Suprapubic skin (tissue), 4 donors: ENCODE measurements at regions not wholly inside any gene's neighbourhood (a gene's known extent, or its start where the extent isn't known, plus 50 kb on each side); places are given as distances from the start of the nearest gene placed in this dataset.

Experiments
- DNase-seq, 2 donors: peaks; one replicate each; pipeline ENCODE4 v3.0.0-alpha.2; 2019; ENCODE audit warnings: low spot score in 2 of 2
- H3K27ac ChIP-seq: fragments of 200-600 bp; sonication (generic); one replicate; pipeline ENCODE4 v1.5.1; 2019
- H3K27me3 ChIP-seq: fragments of 200-600 bp; sonication (generic); one replicate; pipeline ENCODE4 v1.5.1; 2019
- H3K36me3 ChIP-seq: fragments of 200-600 bp; sonication (generic); one replicate; pipeline ENCODE4 v1.5.1; 2019
- H3K4me1 ChIP-seq: fragments of 200-600 bp; sonication (generic); one replicate; pipeline ENCODE4 v1.5.1; 2019
- H3K4me3 ChIP-seq: fragments of 200-600 bp; sonication (generic); one replicate; pipeline ENCODE4 v1.5.1; 2019; ENCODE audit warnings: mild to moderate bottlenecking
- H3K9me3 ChIP-seq: fragments of 200-600 bp; sonication (generic); one replicate; pipeline ENCODE4 v1.5.1; 2019
- CTCF ChIP-seq, 2 donors: fragments of 200-600 bp in 1 of 2; fragments of 450-650 bp in 1 of 2; sonication (generic) in 1 of 2; IDR thresholded peaks; one replicate each; pipeline ENCODE4 v1.5.1; 2016 to 2019; ENCODE audit warnings: antibody characterized with exemption in 2 of 2, mild to moderate bottlenecking in 1 of 2, moderate library complexity in 1 of 2
- EP300 ChIP-seq: sonication (generic); formaldehyde crosslinking; IDR thresholded peaks from one replicate; pipeline ENCODE4 v1.6.1; 2017; ENCODE audit warnings: antibody characterized with exemption
- POLR2A ChIP-seq, 2 donors: fragments of 450-650 bp; IDR thresholded peaks; one replicate each; pipeline ENCODE4 v1.6.1; 2017; ENCODE audit warnings: antibody characterized with exemption in 2 of 2, mild to moderate bottlenecking in 2 of 2, moderate library complexity in 2 of 2
- POLR2AphosphoS5 ChIP-seq, 3 donors: sonication (generic); formaldehyde crosslinking; IDR thresholded peaks; one replicate each; pipeline ENCODE4 v1.6.1; 2017; ENCODE audit warnings: antibody characterized with exemption in 3 of 3
- WGBS: methylation state at CpG from one replicate; pipeline ENCODE4 v1.1.5; 2018; 5-methylcytosine and 5-hydroxymethylcytosine counted together

GRCh38 chr3:152208439-152208838, 60.3 kb upstream of the MBNL1 start:
- DNase-seq = no peak
- H3K9me3 ChIP-seq = no peaks in the 10 kb centered on the region
- H3K27me3 ChIP-seq = no peaks in the 10 kb centered on the region
- no peak overlapping the region for H3K4me3 ChIP-seq
- peaks cover 16% of the 10 kb centered on the region for H3K4me1 ChIP-seq
- H3K27ac ChIP-seq = no peak overlapping the region
- 89% methylated on average over 2 of the region's 2 CpGs for WGBS
- TF ChIP-seq CTCF (IDR thresholded peaks at IDR 0.05) = no peak
- TF ChIP-seq EP300 = no peak
- TF ChIP-seq POLR2AphosphoS5 (IDR thresholded peaks at IDR 0.05) = no peak
- TF ChIP-seq POLR2A (IDR thresholded peaks at IDR 0.05) = no peak
- H3K36me3 ChIP-seq = no peaks in the 10 kb centered on the region

DNA sequence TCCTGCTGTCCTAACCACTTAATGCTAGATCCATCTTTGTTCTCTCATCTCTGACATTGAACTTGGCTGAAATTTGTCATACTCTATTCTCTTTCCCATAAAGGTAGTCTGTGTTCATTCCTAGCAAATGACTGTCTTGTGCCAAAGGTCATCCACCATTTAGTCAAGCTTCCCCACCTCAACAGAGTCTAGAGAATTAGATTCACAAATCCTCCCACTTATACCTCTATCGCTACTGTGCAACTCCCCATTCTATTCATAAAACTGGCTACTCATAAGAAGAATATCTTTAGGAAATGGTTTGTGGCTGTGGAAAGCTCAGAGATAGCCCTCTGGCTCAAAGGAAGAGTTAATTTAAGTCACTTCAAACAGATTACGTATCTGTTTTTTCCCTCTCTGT, 59.7 kb upstream of the MBNL1 start:
- no peak for DNase-seq
- Histone ChIP-seq H3K36me3 (no peaks in the 10 kb centered on the region), H3K27me3 (no peaks in the 10 kb centered on the region), H3K4me1 (peaks cover 12% of the 10 kb centered on the region), H3K9me3 (no peaks in the 10 kb centered on the region), H3K4me3 (no peak overlapping the region), H3K27ac (no peak overlapping the region)
- 96% methylated on average over 2 of the region's 2 CpGs for WGBS
- TF ChIP-seq POLR2A (IDR thresholded peaks at IDR 0.05) = no peak
- TF ChIP-seq EP300 = no peak
- TF ChIP-seq POLR2AphosphoS5 (IDR thresholded peaks at IDR 0.05) = no peak
- no peak for TF ChIP-seq CTCF (IDR thresholded peaks at IDR 0.05)

DNA sequence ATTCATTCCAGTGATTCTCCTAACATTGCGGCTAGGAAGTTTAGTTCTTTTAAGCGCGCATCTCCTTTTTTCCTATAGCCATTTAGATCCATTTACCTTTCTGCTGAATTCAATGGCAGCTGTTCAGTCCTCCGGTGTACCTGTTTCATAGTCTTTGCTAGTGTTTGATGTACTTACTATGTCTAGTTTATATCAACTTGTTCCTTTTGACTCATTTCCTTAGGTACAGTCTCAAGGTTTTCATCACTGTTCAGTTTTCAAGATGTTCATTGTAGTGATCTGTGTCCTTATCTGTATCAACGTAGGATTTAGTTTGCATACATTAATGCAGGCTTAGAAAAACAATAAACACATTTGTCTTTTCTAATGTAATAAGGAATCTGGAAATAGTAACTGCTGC, 59.0 kb upstream of the MBNL1 start:
- WGBS = 91% methylated on average over 5 of the region's 5 CpGs
- TF ChIP-seq POLR2AphosphoS5 (IDR thresholded peaks at IDR 0.05) = no peak
- TF ChIP-seq EP300 = no peak
- Histone ChIP-seq H3K36me3 (no peaks in the 10 kb centered on the region), H3K9me3 (no peaks in the 10 kb centered on the region), H3K27ac (no peak overlapping the region), H3K4me1 (peaks cover 8% of the 10 kb centered on the region), H3K4me3 (no peak overlapping the region), H3K27me3 (no peaks in the 10 kb centered on the region)
- DNase-seq = no peak

DNA sequence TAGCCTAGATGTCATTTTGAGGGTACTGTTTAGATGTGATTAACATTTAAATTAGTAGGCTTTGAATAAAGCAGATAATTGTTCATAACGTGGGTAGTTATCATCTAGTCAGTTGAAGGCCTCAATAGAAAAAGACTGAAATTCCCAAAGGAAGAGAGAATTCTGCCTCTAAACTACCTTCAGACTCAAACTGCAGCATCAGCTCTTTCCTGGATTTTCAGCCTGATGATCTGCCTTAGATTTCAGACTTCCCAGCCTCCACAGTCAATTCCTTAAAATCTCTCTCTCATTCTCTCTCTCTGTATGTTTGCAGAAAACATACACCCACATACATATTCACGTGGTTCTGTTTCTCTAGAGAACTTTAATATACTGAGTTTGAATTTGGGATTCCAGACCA, 58.0 kb upstream of the MBNL1 start:
- no peaks in the 10 kb centered on the region for H3K9me3 ChIP-seq
- H3K4me1 ChIP-seq = peaks cover 8% of the 10 kb centered on the region
- H3K4me3 ChIP-seq = no peak overlapping the region
- DNase-seq = no peak
- no peak overlapping the region for H3K27ac ChIP-seq
- TF ChIP-seq POLR2A (IDR thresholded peaks at IDR 0.05) (no peak), POLR2AphosphoS5 (IDR thresholded peaks at IDR 0.05) (no peak), CTCF (IDR thresholded peaks at IDR 0.05) (no peak)
- 81% methylated on average over 2 of the region's 2 CpGs for WGBS
- no peaks in the 10 kb centered on the region for H3K27me3 ChIP-seq
- no peaks in the 10 kb centered on the region for H3K36me3 ChIP-seq

DNA sequence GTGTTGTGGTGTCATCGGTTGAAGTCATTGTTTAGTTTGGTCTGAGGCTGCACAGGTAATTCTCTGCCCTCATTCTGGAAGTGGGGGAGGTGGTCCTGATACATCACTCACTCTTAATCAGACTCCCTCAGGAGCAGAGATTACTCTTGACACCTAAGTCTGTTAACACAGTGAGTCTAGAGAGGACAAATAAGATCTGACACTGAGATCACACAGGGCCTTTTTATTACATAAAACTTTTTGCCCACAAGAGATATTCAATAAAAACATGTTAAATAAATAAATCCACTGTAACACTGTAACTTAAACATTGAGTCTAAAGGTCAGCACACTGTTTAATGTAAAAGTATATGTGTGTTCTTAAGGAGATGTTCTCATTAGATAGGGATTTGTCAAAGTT, 57.1 kb upstream of the MBNL1 start:
- Histone ChIP-seq H3K4me3 (no peak overlapping the region), H3K27me3 (no peaks in the 10 kb centered on the region), H3K4me1 (peaks cover 8% of the 10 kb centered on the region), H3K9me3 (no peaks in the 10 kb centered on the region), H3K36me3 (no peaks in the 10 kb centered on the region), H3K27ac (no peak overlapping the region)
- no peak for DNase-seq
- 85% methylated on average over 1 of the region's 1 CpG for WGBS
- TF ChIP-seq POLR2AphosphoS5 (IDR thresholded peaks at IDR 0.05) (no peak), EP300 (no peak), CTCF (IDR thresholded peaks at IDR 0.05) (no peak), POLR2A (IDR thresholded peaks at IDR 0.05) (no peak)

DNA sequence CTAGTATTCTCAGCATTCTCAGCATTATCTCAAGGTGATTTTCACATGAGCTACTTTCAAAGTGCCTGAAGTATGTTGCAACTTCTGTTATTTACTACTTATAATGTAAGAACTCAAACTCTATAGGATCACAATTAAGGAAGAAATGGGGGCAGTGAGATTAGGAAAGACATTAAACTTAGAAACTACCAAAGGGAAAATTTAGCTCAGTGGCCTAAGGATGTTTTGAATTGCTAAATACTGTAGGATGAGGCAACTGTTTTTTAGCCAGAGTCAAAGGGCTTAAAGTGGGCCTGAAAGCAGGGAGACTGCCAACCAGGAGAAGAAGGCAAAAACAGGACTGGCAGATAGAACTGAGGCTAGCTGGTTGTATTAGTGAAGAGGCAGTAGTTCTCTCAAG, 55.5 kb upstream of the MBNL1 start:
- Histone ChIP-seq H3K27ac (no peak overlapping the region), H3K36me3 (no peaks in the 10 kb centered on the region), H3K4me1 (peaks cover 8% of the 10 kb centered on the region), H3K4me3 (no peak overlapping the region), H3K27me3 (no peaks in the 10 kb centered on the region), H3K9me3 (no peaks in the 10 kb centered on the region)
- no peak for DNase-seq
- no peak for TF ChIP-seq POLR2AphosphoS5 (IDR thresholded peaks at IDR 0.05)
- TF ChIP-seq POLR2A (IDR thresholded peaks at IDR 0.05) = no peak
- no peak for TF ChIP-seq EP300
- no peak for TF ChIP-seq CTCF (IDR thresholded peaks at IDR 0.05)
